ENCODE measurements at regions not wholly inside any gene's neighbourhood (a gene's known extent, or its start where the extent isn't known, plus 50 kb on each side); places are given as distances from the start of the nearest gene placed in this dataset.

GRCh38 chr3:34024447-34025240, 226.2 kb downstream of the PDCD6IP start (continued):
- TF ChIP-seq ZNF462 (CRISPR knock-in tag; IDR thresholded peaks at IDR 0.05) (no peak), POLR2AphosphoS5 (IDR thresholded peaks at IDR 0.05; ENCODE audit: low read depth) (no peak), JUNB (IDR thresholded peaks at IDR 0.05; ENCODE audit: unreplicated experiment) (no peak), ZNF331 (CRISPR knock-in tag; IDR thresholded peaks at IDR 0.05; ENCODE audit: low read depth) (no peak)
- TF ChIP-seq, protein P1, sequence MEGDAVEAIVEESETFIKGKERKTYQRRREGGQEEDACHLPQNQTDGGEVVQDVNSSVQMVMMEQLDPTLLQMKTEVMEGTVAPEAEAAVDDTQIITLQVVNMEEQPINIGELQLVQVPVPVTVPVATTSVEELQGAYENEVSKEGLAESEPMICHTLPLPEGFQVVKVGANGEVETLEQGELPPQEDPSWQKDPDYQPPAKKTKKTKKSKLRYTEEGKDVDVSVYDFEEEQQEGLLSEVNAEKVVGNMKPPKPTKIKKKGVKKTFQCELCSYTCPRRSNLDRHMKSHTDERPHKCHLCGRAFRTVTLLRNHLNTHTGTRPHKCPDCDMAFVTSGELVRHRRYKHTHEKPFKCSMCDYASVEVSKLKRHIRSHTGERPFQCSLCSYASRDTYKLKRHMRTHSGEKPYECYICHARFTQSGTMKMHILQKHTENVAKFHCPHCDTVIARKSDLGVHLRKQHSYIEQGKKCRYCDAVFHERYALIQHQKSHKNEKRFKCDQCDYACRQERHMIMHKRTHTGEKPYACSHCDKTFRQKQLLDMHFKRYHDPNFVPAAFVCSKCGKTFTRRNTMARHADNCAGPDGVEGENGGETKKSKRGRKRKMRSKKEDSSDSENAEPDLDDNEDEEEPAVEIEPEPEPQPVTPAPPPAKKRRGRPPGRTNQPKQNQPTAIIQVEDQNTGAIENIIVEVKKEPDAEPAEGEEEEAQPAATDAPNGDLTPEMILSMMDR (conservative IDR thresholded peaks at IDR 0.05; ENCODE audit: low read depth in 2 of 2), result no peak

DNA sequence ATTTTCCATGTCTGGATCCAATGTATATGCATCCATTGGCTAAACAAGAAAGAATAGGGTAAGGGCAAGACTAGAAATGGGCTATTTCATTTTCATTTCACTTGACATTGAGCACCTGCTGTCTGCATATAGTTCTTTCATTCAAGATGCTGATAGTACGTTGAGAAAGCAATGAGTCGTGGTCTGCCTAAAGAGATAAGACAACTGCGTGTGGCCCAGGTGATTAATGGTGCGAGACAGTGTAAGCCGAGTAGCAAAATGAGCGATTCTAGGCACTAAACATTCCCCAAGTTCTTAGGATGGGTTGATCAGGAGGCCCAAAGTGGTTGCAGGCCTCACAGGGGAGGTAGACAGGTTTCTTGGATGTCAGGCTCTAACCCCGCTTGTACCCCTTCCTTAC, 235.4 kb downstream of the PDCD6IP start:
- Histone ChIP-seq H3K79me2 (replicated peaks; ENCODE audit: insufficient read depth) (no peaks in the 10 kb centered on the region), H4K20me1 (replicated peaks; ENCODE audit: insufficient read depth) (no peaks in the 10 kb centered on the region), H3K27ac (ENCODE audit: low read depth) (no peak overlapping the region), H3F3A (replicated peaks; ENCODE audit: low read depth) (no peaks in the 10 kb centered on the region), H3K4me3 (no peak overlapping the region), H3K4me2 (no peak overlapping the region), H3K9me2 (ENCODE audit: insufficient read depth) (peaks cover 12% of the 10 kb centered on the region; the same call in 1 of the 2 replicates), H3K36me3 (ENCODE audit: insufficient read depth) (no peaks in the 10 kb centered on the region), H2AFZ (no peak overlapping the region), H3K27me3 (ENCODE audit: insufficient read depth) (no peaks in the 10 kb centered on the region), H3K4me1 (ENCODE audit: insufficient read depth) (no peaks in the 10 kb centered on the region)
- Mint-ChIP-seq H3K4me1 (no peaks in the 10 kb centered on the region), H3K27me3 (ENCODE audit: insufficient read depth, low read depth, poor library complexity) (no peaks in the 10 kb centered on the region), H3K27ac (no peak overlapping the region), H3K36me3 (ENCODE audit: low read depth) (no peaks in the 10 kb centered on the region), H3K9me3 (no peaks in the 10 kb centered on the region), H3K4me3 (no peak overlapping the region)
- DNase-seq (ENCODE audit: low spot score) (no peak), ATAC-seq (no peak)
- TF ChIP-seq NANOG (IDR thresholded peaks at IDR 0.05; ENCODE audit: borderline replicate concordance) (no peak), EZH2phosphoT487 (IDR thresholded peaks at IDR 0.05; ENCODE audit: unreplicated experiment) (no peak), ZNF331 (CRISPR knock-in tag; IDR thresholded peaks at IDR 0.05; ENCODE audit: low read depth) (no peak), POLR2AphosphoS5 (IDR thresholded peaks at IDR 0.05; ENCODE audit: low read depth) (no peak), STAT1 (IDR thresholded peaks at IDR 0.05; ENCODE audit: unreplicated experiment) (no peak), ZNF114 (CRISPR knock-in tag; IDR thresholded peaks at IDR 0.05) (no peak)
- TF ChIP-seq, protein P1 (conservative IDR thresholded peaks at IDR 0.05; ENCODE audit: low read depth in 2 of 2), result no peak

All from GM23338 (cell line).